ENCODE measurements at regions not wholly inside any gene's neighbourhood (a gene's known extent, or its start where the extent isn't known, plus 50 kb on each side); places are given as distances from the start of the nearest gene placed in this dataset.

DNA sequence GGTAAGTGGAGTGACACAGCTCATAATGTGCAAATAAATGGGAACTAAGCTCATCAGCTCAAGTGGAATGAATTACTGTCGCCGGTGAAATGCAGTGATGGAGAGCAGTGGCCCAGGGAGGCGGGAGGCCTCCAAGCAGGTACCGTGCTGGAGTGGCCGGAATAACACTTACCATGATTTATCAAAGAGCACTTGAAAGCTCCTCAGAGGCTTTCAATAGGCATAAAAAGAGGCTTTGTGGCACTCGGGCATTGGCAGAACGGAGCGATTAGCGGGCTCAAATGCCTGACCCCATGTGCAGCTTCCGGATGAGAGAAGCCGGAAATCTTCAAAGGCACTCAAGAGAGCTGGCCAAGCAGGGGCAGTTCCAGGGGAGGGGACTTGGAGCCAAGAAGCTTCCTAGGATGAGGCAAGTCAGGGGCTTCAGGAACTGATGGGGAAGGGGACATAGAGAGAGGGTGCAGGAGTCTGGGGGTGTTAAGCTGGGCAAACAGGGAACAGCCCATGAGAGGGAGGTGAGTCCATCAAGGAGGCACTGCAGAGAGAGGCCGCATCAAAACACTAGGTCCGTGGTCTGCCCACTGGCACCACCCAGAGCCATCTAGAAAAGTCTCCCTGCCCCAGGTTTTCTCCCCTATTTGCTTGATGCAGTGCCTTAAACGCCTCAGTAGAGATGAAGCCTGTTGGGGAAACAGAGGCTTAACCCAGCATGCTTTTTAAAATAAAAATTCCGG, 144.0 kb upstream of the IRX6 start:
- no peak overlapping the region for H3K27ac ChIP-seq
- CTCF ChIA-PET: no interaction called here
- TF ChIP-seq, protein P1, sequence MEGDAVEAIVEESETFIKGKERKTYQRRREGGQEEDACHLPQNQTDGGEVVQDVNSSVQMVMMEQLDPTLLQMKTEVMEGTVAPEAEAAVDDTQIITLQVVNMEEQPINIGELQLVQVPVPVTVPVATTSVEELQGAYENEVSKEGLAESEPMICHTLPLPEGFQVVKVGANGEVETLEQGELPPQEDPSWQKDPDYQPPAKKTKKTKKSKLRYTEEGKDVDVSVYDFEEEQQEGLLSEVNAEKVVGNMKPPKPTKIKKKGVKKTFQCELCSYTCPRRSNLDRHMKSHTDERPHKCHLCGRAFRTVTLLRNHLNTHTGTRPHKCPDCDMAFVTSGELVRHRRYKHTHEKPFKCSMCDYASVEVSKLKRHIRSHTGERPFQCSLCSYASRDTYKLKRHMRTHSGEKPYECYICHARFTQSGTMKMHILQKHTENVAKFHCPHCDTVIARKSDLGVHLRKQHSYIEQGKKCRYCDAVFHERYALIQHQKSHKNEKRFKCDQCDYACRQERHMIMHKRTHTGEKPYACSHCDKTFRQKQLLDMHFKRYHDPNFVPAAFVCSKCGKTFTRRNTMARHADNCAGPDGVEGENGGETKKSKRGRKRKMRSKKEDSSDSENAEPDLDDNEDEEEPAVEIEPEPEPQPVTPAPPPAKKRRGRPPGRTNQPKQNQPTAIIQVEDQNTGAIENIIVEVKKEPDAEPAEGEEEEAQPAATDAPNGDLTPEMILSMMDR (conservative IDR thresholded peaks at IDR 0.05; ENCODE audit: low read depth): no peak
- no peak for DNase-seq (ENCODE audit: low spot score)
- POLR2A ChIA-PET (ENCODE audit: low non-redundant PET): no interaction called here

DNA sequence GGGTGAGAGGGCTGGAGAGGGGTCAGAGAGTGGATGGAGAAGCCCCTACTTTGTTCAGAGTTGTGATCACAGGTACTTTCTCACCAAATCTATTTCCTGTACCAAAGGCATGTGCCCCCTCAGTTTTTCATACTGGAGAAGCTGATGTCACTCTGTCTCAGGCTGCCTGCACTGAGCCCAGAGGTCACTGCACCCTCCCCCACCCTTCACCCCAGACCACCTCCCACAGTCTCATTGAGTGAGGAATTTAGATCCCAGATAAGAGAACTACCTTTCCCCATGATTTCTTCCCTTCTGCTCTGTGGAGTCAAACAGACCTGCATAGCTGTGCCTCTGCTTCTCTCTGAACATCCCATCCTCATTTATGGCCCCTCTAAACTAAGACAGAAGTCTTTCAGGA, 140.0 kb upstream of the IRX6 start:
- ChIA-PET POLR2A (ENCODE audit: low non-redundant PET) (no interaction called here), CTCF (no interaction called here)
- TF ChIP-seq, protein P1 (conservative IDR thresholded peaks at IDR 0.05; ENCODE audit: low read depth): no peak
- DNase-seq (ENCODE audit: low spot score): no peak
- H3K27ac ChIP-seq: no peak overlapping the region

DNA sequence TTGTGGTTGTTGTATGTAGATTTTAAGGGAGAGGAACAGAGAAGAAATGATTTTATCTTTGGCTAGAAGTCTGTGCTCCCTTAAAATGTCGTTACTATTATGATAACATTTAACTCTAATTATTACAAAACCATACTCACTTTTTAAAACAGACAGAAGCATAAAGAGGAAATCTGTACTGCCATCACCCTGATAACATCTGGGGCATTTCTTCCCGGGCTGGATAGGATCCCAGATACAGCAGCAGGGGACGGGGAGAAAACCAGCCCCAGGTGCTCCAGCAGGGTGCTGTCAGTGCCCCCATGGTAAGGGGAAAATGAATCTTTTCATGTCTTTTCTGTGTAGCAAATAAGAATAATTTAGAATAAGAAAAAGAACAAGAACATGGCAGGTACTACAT, 139.4 kb upstream of the IRX6 start:
- no peak for DNase-seq (ENCODE audit: low spot score)
- CTCF ChIA-PET: no interaction called here
- POLR2A ChIA-PET (ENCODE audit: low non-redundant PET): no interaction called here
- H3K27ac ChIP-seq: no peak overlapping the region
- TF ChIP-seq, protein P1 (conservative IDR thresholded peaks at IDR 0.05; ENCODE audit: low read depth): no peak

DNA sequence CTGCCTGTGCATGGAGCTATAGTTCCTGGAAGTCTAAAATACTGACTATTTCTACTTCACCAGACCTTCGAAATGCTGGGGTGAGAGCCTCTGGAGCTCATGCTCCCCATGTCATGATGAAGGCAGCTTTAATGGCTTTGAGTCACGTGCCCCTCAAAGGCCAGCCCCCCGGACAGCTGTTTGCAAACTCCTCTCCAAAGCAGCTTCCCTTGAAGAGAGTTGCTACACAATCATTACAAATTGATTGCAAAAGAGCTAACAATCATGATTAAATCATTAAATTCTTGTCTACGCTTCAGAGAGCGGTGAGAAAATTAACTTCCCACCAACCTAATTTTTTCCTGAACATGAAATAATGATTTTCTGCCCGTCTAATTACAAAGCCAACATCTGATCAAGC, 134.8 kb upstream of the IRX6 start:
- H3K27ac ChIP-seq: no peak overlapping the region
- no peak for DNase-seq (ENCODE audit: low spot score)
- ChIA-PET POLR2A (ENCODE audit: low non-redundant PET) (no interaction called here), CTCF (no interaction called here)
- TF ChIP-seq, protein P1 (conservative IDR thresholded peaks at IDR 0.05; ENCODE audit: low read depth): no peak

DNA sequence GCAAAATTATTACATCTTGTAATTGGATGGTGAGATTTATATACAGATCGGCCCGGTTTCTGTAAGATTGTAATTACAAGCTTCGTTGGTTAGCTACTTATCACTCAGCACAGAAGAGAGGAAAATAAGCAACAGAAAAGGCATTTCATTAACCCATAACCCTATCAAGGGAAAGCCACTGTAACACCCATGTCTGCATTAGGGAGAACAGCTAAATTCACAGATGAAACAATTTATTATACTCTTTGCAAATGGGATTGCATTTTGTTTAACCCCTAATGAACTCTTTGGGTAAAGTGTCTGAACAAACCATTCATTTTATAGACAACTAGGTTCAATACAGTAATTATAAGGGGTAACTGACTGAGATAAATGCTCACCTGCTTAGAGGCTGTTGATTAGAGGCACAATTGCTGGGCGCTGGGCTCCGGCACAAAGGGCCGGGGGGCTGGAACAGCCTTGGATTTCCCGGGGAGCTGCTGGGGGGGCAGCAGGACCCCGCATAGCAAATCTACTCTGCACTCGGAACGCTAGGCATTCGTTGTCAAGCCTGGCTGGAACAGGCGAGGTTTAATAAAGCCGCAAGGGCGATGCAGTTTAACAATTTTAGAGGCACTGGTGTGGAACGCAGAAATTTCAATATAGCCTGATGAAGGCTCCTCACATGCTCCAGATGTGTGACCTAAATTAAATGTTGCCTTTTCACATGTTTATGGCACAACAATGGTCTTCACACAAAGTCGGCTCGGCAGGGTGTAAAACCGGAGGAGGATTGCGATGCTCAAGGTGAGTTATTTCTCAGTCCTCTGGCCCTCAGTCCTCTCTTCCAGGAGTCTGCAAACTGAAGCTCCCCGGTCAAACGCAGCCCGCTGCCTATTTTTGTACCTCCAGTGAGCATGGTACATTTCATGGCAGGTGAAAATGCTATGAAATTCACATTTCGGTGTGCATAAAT, 134.0 kb upstream of the IRX6 start:
- ChIA-PET POLR2A (ENCODE audit: low non-redundant PET) (no interaction called here), CTCF (interaction anchor here (0.5 kb wide), 1 partner anchor 8 kb away, joined by 5 read pairs; no protein-coding TSS in a partner anchor)
- no peak overlapping the region for H3K27ac ChIP-seq
- no peak for DNase-seq (ENCODE audit: low spot score)
- TF ChIP-seq, protein P1 (conservative IDR thresholded peaks at IDR 0.05; ENCODE audit: low read depth): no peak

DNA sequence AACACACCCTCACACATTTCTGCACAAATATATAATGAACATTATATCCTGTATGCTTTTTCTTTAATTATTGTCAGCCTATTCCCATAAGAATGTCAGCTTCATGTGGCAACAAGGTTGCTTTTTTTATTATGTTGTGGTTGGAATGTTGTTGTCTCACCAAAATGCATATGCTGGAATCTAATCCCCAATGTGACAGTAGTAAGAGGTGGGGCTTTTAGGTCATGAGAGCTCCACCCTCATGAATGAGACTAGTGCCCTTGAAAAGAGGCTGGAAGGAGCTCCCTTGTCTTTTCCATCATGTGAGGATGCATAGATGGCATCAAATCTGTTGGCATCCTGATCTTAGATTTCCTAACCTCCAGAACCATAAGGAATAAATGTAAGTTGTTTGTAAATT, 131.3 kb upstream of the IRX6 start:
- POLR2A ChIA-PET (ENCODE audit: low non-redundant PET): no interaction called here
- CTCF ChIA-PET: no interaction called here

More for the DNA sequence above, 131.3 kb upstream of the IRX6 start:
- no peak overlapping the region for H3K27ac ChIP-seq
- TF ChIP-seq, protein P1 (conservative IDR thresholded peaks at IDR 0.05; ENCODE audit: low read depth): no peak
- no peak for DNase-seq (ENCODE audit: low spot score)
